ENCODE measurements at regions not wholly inside any gene's neighbourhood (a gene's known extent, or its start where the extent isn't known, plus 50 kb on each side); places are given as distances from the start of the nearest gene placed in this dataset.

GRCh38 chr16:48879223-48880122, 269.5 kb upstream of the N4BP1 start:
- DNase-seq = no peak

- DNase-seq = no peak
Measured at GRCh38 chr16:48877946-48878345, 268.0 kb upstream of the N4BP1 start.

GRCh38 chr16:48870141-48870540, 260.2 kb upstream of the N4BP1 start:
- DNase-seq = no peak

- DNase-seq = no peak
Measured at GRCh38 chr16:48865520-48865919, 255.5 kb upstream of the N4BP1 start.

GRCh38 chr16:48864055-48864454, 254.1 kb upstream of the N4BP1 start:
- no peak for DNase-seq

GRCh38 chr16:48862087-48862532, 252.1 kb upstream of the N4BP1 start:
- DNase-seq = no peak

GRCh38 chr16:48860341-48860740, 250.4 kb upstream of the N4BP1 start:
- DNase-seq = no peak

GRCh38 chr16:48852951-48853350, 243.0 kb upstream of the N4BP1 start:
- DNase-seq = no peak

GRCh38 chr16:48852458-48852857, 242.5 kb upstream of the N4BP1 start:
- no peak for DNase-seq

GRCh38 chr16:48850097-48850770, 240.3 kb upstream of the N4BP1 start:
- no peak for DNase-seq

GRCh38 chr16:48846277-48846676, 236.3 kb upstream of the N4BP1 start:
- no peak for DNase-seq

- no peak for DNase-seq
Measured at GRCh38 chr16:48845261-48845660, 235.3 kb upstream of the N4BP1 start.

GRCh38 chr16:48838349-48838748, 228.4 kb upstream of the N4BP1 start:
- DNase-seq = no peak

GRCh38 chr16:48836636-48837035, 226.7 kb upstream of the N4BP1 start:
- no peak for DNase-seq

GRCh38 chr16:48836067-48836466, 226.1 kb upstream of the N4BP1 start:
- DNase-seq = no peak

- no peak for DNase-seq
Measured at GRCh38 chr16:48834576-48834975, 224.6 kb upstream of the N4BP1 start.

- no peak for DNase-seq
Measured at GRCh38 chr16:48833461-48833860, 223.5 kb upstream of the N4BP1 start.

GRCh38 chr16:48831076-48831722, 221.2 kb upstream of the N4BP1 start:
- DNase-seq = no peak

GRCh38 chr16:48829336-48830310, 219.6 kb upstream of the N4BP1 start:
- no peak for DNase-seq

- no peak for DNase-seq
Measured at GRCh38 chr16:48824271-48824670, 214.3 kb upstream of the N4BP1 start.

- DNase-seq = no peak
Measured at GRCh38 chr16:48822431-48822830, 212.5 kb upstream of the N4BP1 start.

GRCh38 chr16:48820379-48820778, 210.4 kb upstream of the N4BP1 start:
- no peak for DNase-seq

Data from hematopoietic multipotent progenitor cell treated with erythropoietin and hydrocortisone succinate and interleukin-3 and kit ligand, for 8 days (in vitro differentiated cells).